T-helper 2 cell (primary cell): ENCODE measurements at regions not wholly inside any gene's neighbourhood (a gene's known extent, or its start where the extent isn't known, plus 50 kb on each side); places are given as distances from the start of the nearest gene placed in this dataset.
"Not testable (repeated sequence)": the region's sequence is repeated elsewhere in the genome, so short reads cannot be mapped to it uniquely, and the experiment has no call there.

Experiments
- DNase-seq, 5 experiments: peaks; one replicate each; pipeline versions ENCODE4 v3.0.0 to v3.0.0-alpha.2; 2012 to 2022

GRCh38 chr4:149202117-149202516, 613.5 kb downstream of the IQCM start:
- no peak for DNase-seq

GRCh38 chr4:149199594-149199993, 616.0 kb downstream of the IQCM start:
- no peak for DNase-seq

- no peak for DNase-seq
Measured at GRCh38 chr4:149194061-149194460, 621.6 kb downstream of the IQCM start.

GRCh38 chr4:149187726-149188125, 627.9 kb downstream of the IQCM start:
- DNase-seq, result no peak

GRCh38 chr4:149183638-149184037, 632.0 kb downstream of the IQCM start:
- no peak for DNase-seq

GRCh38 chr4:149181459-149181858, 634.2 kb downstream of the IQCM start:
- DNase-seq, result not testable (repeated sequence)

GRCh38 chr4:149176039-149176438, 639.6 kb downstream of the IQCM start:
- peak in 1 of 5 experiments; percentile 17 for DNase-seq

GRCh38 chr4:149175549-149175948, 640.1 kb downstream of the IQCM start:
- DNase-seq, result no peak

GRCh38 chr4:149173241-149174013, 642.2 kb downstream of the IQCM start:
- no peak for DNase-seq

GRCh38 chr4:149168645-149169044, 647.0 kb downstream of the IQCM start:
- DNase-seq, result no peak

- no peak for DNase-seq
Measured at GRCh38 chr4:149166876-149167275, 648.8 kb downstream of the IQCM start.

GRCh38 chr4:149166365-149166764, 649.3 kb downstream of the IQCM start:
- DNase-seq, result no peak

- no peak for DNase-seq
Measured at GRCh38 chr4:149164282-149164681, 651.4 kb downstream of the IQCM start.

GRCh38 chr4:149161247-149161646, 654.4 kb downstream of the IQCM start:
- no peak for DNase-seq

- DNase-seq, result no peak
Measured at GRCh38 chr4:149160370-149160769, 655.3 kb downstream of the IQCM start.

- no peak for DNase-seq
Measured at GRCh38 chr4:149158817-149159216, 656.8 kb downstream of the IQCM start.

GRCh38 chr4:149145803-149146202, 669.8 kb downstream of the IQCM start:
- DNase-seq, result no peak

- no peak for DNase-seq
Measured at GRCh38 chr4:149144060-149144459, 671.6 kb downstream of the IQCM start.

GRCh38 chr4:149141391-149141790, 674.3 kb downstream of the IQCM start:
- DNase-seq, result no peak

- no peak for DNase-seq
Measured at GRCh38 chr4:149140841-149141240, 674.8 kb downstream of the IQCM start.

GRCh38 chr4:149136951-149137620, 678.6 kb downstream of the IQCM start:
- no peak for DNase-seq

GRCh38 chr4:149135062-149135461, 680.6 kb downstream of the IQCM start:
- no peak for DNase-seq

GRCh38 chr4:149121023-149121404, 678.8 kb upstream of the NR3C2 start:
- no peak for DNase-seq

GRCh38 chr4:149120331-149121022, 678.3 kb upstream of the NR3C2 start:
- DNase-seq, result no peak
